ENCODE measurements at regions not wholly inside any gene's neighbourhood (a gene's known extent, or its start where the extent isn't known, plus 50 kb on each side); places are given as distances from the start of the nearest gene placed in this dataset.

- FAIRE-seq, result no peak
- no peak for DNase-seq (ENCODE audit: low read depth)
- no peaks in the 10 kb centered on the region for H3K36me3 ChIP-seq (ENCODE audit: control insufficient read depth, insufficient read depth, low read length)
- no peak for TF ChIP-seq CTCF (IDR thresholded peaks at IDR 0.05; ENCODE audit: insufficient read depth, low read length, severe bottlenecking)
- H3K4me3 ChIP-seq (ENCODE audit: low read depth, low read length), result no peak overlapping the region
- H3K27me3 ChIP-seq (ENCODE audit: control insufficient read depth, insufficient read depth, low read length), result no peaks in the 10 kb centered on the region
Observed at GRCh38 chr13:79917628-79918027, 423.3 kb downstream of the SPRY2 start.

GRCh38 chr13:79915114-79915811 lies 425.7 kb downstream of the SPRY2 start:
- no peaks in the 10 kb centered on the region for H3K27me3 ChIP-seq (ENCODE audit: control insufficient read depth, insufficient read depth, low read length)
- H3K36me3 ChIP-seq (ENCODE audit: control insufficient read depth, insufficient read depth, low read length), result no peaks in the 10 kb centered on the region
- DNase-seq (ENCODE audit: low read depth) (no peak), FAIRE-seq (no peak)
- no peak overlapping the region for H3K4me3 ChIP-seq (ENCODE audit: low read depth, low read length)
- TF ChIP-seq CTCF (IDR thresholded peaks at IDR 0.05; ENCODE audit: insufficient read depth, low read length, severe bottlenecking), result no peak

- no peak for DNase-seq (ENCODE audit: low read depth)
- H3K36me3 ChIP-seq (ENCODE audit: control insufficient read depth, insufficient read depth, low read length), result no peaks in the 10 kb centered on the region
- no peak overlapping the region for H3K4me3 ChIP-seq (ENCODE audit: low read depth, low read length)
- TF ChIP-seq CTCF (IDR thresholded peaks at IDR 0.05; ENCODE audit: insufficient read depth, low read length, severe bottlenecking), result no peak
- H3K27me3 ChIP-seq (ENCODE audit: control insufficient read depth, insufficient read depth, low read length), result no peaks in the 10 kb centered on the region
- FAIRE-seq, result no peak
Observed at GRCh38 chr13:79913141-79913827, 427.6 kb downstream of the SPRY2 start.

- no peak for FAIRE-seq
- H3K27me3 ChIP-seq (ENCODE audit: control insufficient read depth, insufficient read depth, low read length), result no peaks in the 10 kb centered on the region
- H3K4me3 ChIP-seq (ENCODE audit: low read depth, low read length), result no peak overlapping the region
- no peak for DNase-seq (ENCODE audit: low read depth)
- no peak for TF ChIP-seq CTCF (IDR thresholded peaks at IDR 0.05; ENCODE audit: insufficient read depth, low read length, severe bottlenecking)
- no peaks in the 10 kb centered on the region for H3K36me3 ChIP-seq (ENCODE audit: control insufficient read depth, insufficient read depth, low read length)
Observed at GRCh38 chr13:79912403-79912802, 428.5 kb downstream of the SPRY2 start.

- Histone ChIP-seq H3K36me3 (ENCODE audit: control insufficient read depth, insufficient read depth, low read length) (no peaks in the 10 kb centered on the region), H3K4me3 (ENCODE audit: low read depth, low read length) (no peak overlapping the region), H3K27me3 (ENCODE audit: control insufficient read depth, insufficient read depth, low read length) (no peaks in the 10 kb centered on the region)
- DNase-seq (ENCODE audit: low read depth), result no peak
- no peak for FAIRE-seq
- no peak for TF ChIP-seq CTCF (IDR thresholded peaks at IDR 0.05; ENCODE audit: insufficient read depth, low read length, severe bottlenecking)
Observed at GRCh38 chr13:79910875-79911540, 429.9 kb downstream of the SPRY2 start.

Measured in bronchial epithelial cell (primary cell).